Transverse colon (tissue), 3 donors: ENCODE measurements at regions not wholly inside any gene's neighbourhood (a gene's known extent, or its start where the extent isn't known, plus 50 kb on each side); places are given as distances from the start of the nearest gene placed in this dataset.

ENCODE experiments used
- EP300 ChIP-seq: sonication (generic); formaldehyde crosslinking; IDR thresholded peaks from one replicate; pipeline ENCODE4 v1.6.1; 2017; ENCODE audit warnings: antibody characterized with exemption, low read depth
- POLR2A ChIP-seq: fragments of 450-650 bp; IDR thresholded peaks from one replicate; pipeline ENCODE4 v1.6.1; 2016; ENCODE audit warnings: antibody characterized with exemption, mild to moderate bottlenecking, moderate library complexity
- POLR2AphosphoS5 ChIP-seq, 3 donors: sonication (generic); formaldehyde crosslinking; IDR thresholded peaks; one replicate each; pipeline ENCODE4 v1.6.1; 2016; ENCODE audit warnings: antibody characterized with exemption in 3 of 3

DNA sequence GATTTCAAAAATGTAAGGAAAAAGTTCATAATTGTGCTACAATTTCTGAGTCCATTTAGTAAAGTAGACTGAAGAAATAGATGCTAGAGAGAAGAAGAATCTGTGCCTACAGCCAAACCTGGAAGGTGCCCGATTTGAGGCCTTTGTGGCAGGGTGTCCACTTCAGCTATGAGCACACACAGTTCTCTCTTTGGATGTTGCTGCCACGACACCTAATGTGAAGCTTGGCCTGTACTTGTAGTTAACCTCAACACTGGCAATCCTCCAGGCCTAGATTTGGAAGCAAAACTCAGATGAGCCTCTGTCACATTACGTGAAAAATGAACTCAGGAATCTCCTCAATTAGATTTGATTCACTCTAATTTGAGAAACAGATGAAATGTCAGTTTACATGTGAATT, 90.1 kb upstream of the LRP1B start:
- TF ChIP-seq POLR2A, result no peak
- no peak for TF ChIP-seq POLR2AphosphoS5 (IDR thresholded peaks at IDR 0.05)
- no peak for TF ChIP-seq EP300
